ENCODE measurements at regions not wholly inside any gene's neighbourhood (a gene's known extent, or its start where the extent isn't known, plus 50 kb on each side); places are given as distances from the start of the nearest gene placed in this dataset.

DNA sequence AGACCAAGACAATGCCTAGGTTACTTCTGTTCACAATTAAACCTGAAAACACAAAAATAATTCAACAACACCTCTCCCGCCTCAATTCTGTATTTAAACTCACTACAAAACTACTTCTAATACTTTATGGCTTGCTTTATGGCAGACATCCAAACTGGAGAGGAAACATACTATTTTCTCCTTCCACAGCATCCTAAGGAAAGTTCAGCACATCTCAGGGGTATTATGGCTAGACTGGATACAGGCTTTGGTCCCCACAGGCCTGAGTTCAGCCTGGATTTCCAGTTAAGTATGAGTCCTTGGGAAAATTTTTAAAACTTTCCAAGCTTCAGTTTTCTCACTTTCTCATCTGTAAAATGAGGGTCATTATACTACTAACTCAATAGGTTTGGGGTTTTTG is 480.2 kb downstream of the CAAP1 start:
- intact Hi-C loops (cut with micrococcal nuclease; ENCODE audit: unreplicated experiment), result no loop called here
- H4K20me1 ChIP-seq (ENCODE audit: insufficient read depth, low read length), result no peaks in the 10 kb centered on the region
- BruUV-seq (replicated peaks), result no TSS peak
- H3K4me3 ChIP-seq (ENCODE audit: low read depth, low read length, poor library complexity, severe bottlenecking), result no peak overlapping the region
- CTCF ChIA-PET (ENCODE audit: unreplicated experiment), result no interaction called here
- no peaks in the 10 kb centered on the region for H3K9me3 ChIP-seq (ENCODE audit: low read length)
- no peaks in the 10 kb centered on the region for H3K4me1 ChIP-seq (ENCODE audit: insufficient read depth, low read length, poor library complexity, severe bottlenecking)
- no peak for TF ChIP-seq EZH2phosphoT487 (IDR thresholded peaks at IDR 0.05; ENCODE audit: borderline replicate concordance, low read depth, low read length)
- TF ChIP-seq, protein P1, sequence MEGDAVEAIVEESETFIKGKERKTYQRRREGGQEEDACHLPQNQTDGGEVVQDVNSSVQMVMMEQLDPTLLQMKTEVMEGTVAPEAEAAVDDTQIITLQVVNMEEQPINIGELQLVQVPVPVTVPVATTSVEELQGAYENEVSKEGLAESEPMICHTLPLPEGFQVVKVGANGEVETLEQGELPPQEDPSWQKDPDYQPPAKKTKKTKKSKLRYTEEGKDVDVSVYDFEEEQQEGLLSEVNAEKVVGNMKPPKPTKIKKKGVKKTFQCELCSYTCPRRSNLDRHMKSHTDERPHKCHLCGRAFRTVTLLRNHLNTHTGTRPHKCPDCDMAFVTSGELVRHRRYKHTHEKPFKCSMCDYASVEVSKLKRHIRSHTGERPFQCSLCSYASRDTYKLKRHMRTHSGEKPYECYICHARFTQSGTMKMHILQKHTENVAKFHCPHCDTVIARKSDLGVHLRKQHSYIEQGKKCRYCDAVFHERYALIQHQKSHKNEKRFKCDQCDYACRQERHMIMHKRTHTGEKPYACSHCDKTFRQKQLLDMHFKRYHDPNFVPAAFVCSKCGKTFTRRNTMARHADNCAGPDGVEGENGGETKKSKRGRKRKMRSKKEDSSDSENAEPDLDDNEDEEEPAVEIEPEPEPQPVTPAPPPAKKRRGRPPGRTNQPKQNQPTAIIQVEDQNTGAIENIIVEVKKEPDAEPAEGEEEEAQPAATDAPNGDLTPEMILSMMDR (conservative IDR thresholded peaks at IDR 0.05; ENCODE audit: low read length), result no peak
- H3K79me2 ChIP-seq (ENCODE audit: insufficient read depth, low read depth, low read length), result no peaks in the 10 kb centered on the region
- no peak overlapping the region for H2AFZ ChIP-seq (ENCODE audit: low read length)
- POLR2A ChIA-PET, result no interaction called here
- H3K4me2 ChIP-seq (ENCODE audit: low read length), result no peak overlapping the region
- H3K9me2 ChIP-seq (ENCODE audit: insufficient read depth, low read length), result no peaks in the 10 kb centered on the region
- H3K36me3 ChIP-seq (ENCODE audit: insufficient read depth, low read length), result no peaks in the 10 kb centered on the region
- no peak overlapping the region for H3K27ac ChIP-seq (ENCODE audit: low read depth, low read length, poor library complexity, severe bottlenecking)
- DNase-seq (ENCODE audit: low spot score), result no peak

DNA sequence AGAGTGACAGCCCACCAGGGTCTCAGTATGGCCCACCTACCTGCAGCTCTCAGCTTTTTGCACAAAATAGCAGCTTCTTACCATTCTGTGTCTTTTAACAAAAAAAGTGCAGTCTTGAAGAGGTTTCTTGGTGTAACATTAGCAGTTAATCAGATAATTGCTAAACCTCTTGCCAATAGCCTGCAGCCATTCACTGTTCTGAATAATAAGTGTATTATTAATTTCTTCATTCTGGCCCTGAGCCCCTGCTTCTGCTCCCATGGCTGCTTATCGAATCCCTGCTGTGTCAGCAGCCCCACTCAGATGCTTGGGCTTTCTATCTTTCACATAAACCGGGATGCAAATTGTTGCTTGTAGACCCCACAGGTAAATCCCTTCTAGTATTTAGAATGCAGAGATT is 485.9 kb downstream of the CAAP1 start:
- Histone ChIP-seq H3K4me2 (ENCODE audit: low read length) (no peak overlapping the region), H3K9me2 (ENCODE audit: insufficient read depth, low read length) (no peaks in the 10 kb centered on the region), H3K4me3 (ENCODE audit: low read depth, low read length, poor library complexity, severe bottlenecking) (no peak overlapping the region), H4K20me1 (ENCODE audit: insufficient read depth, low read length) (no peaks in the 10 kb centered on the region), H3K36me3 (ENCODE audit: insufficient read depth, low read length) (no peaks in the 10 kb centered on the region), H3K4me1 (ENCODE audit: insufficient read depth, low read length, poor library complexity, severe bottlenecking) (no peaks in the 10 kb centered on the region), H3K27ac (ENCODE audit: low read depth, low read length, poor library complexity, severe bottlenecking) (no peak overlapping the region), H3K79me2 (ENCODE audit: insufficient read depth, low read depth, low read length) (no peaks in the 10 kb centered on the region), H3K9me3 (ENCODE audit: low read length) (no peaks in the 10 kb centered on the region), H2AFZ (ENCODE audit: low read length) (no peak overlapping the region)
- no peak for DNase-seq (ENCODE audit: low spot score)
- ChIA-PET POLR2A (interaction anchor here (0.6 to 0.7 kb wide), 2 partner anchors 28 to 29 kb away, joined by 3 to 4 read pairs; no protein-coding TSS in a partner anchor), CTCF (ENCODE audit: unreplicated experiment) (no interaction called here)
- TF ChIP-seq, protein P1 (conservative IDR thresholded peaks at IDR 0.05; ENCODE audit: low read length), result no peak
- TF ChIP-seq EZH2phosphoT487 (IDR thresholded peaks at IDR 0.05; ENCODE audit: borderline replicate concordance, low read depth, low read length), result no peak
- intact Hi-C loops (cut with micrococcal nuclease; ENCODE audit: unreplicated experiment), result no loop called here
- no TSS peak for BruUV-seq (replicated peaks)

DNA sequence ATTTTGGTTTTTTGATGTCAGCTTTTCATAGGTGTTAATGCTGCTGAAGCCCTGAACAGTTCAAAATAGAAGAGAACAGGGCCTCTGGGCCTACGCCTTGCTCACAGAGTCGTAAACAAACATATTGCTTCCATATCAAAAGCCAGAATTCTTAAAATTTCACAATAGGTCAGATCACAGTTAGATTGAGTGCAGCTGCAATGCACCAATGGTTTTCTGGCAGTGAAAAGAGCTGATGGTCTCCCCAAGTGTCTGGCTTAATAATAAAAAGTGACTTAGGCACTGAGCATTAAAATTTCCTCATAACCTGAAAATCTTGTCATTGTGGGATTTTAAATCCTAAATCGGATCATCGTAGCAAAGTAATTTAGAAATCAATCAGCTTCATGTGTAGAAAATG is 493.0 kb downstream of the CAAP1 start:
- intact Hi-C loops (cut with micrococcal nuclease; ENCODE audit: unreplicated experiment), result no loop called here

More for the DNA sequence above, 493.0 kb downstream of the CAAP1 start:
- Histone ChIP-seq H3K9me2 (ENCODE audit: insufficient read depth, low read length) (no peaks in the 10 kb centered on the region), H3K79me2 (ENCODE audit: insufficient read depth, low read depth, low read length) (no peaks in the 10 kb centered on the region), H3K4me2 (ENCODE audit: low read length) (no peak overlapping the region), H3K9me3 (ENCODE audit: low read length) (no peaks in the 10 kb centered on the region), H4K20me1 (ENCODE audit: insufficient read depth, low read length) (no peaks in the 10 kb centered on the region), H3K4me3 (ENCODE audit: low read depth, low read length, poor library complexity, severe bottlenecking) (no peak overlapping the region), H3K4me1 (ENCODE audit: insufficient read depth, low read length, poor library complexity, severe bottlenecking) (no peaks in the 10 kb centered on the region), H3K36me3 (ENCODE audit: insufficient read depth, low read length) (no peaks in the 10 kb centered on the region), H2AFZ (ENCODE audit: low read length) (no peak overlapping the region), H3K27ac (ENCODE audit: low read depth, low read length, poor library complexity, severe bottlenecking) (no peak overlapping the region)
- ChIA-PET CTCF (ENCODE audit: unreplicated experiment) (no interaction called here), POLR2A (interaction anchor here (0.5 kb wide), 2 partner anchors 301 to 708 kb away, joined by 3 read pairs; no protein-coding TSS in a partner anchor)
- BruUV-seq (replicated peaks), result no TSS peak
- no peak for DNase-seq (ENCODE audit: low spot score)
- TF ChIP-seq, protein P1 (conservative IDR thresholded peaks at IDR 0.05; ENCODE audit: low read length), result no peak
- TF ChIP-seq EZH2phosphoT487 (IDR thresholded peaks at IDR 0.05; ENCODE audit: borderline replicate concordance, low read depth, low read length), result no peak

All from OCI-LY7 (cell line).